ENCODE measurements at regions not wholly inside any gene's neighbourhood (a gene's known extent, or its start where the extent isn't known, plus 50 kb on each side); places are given as distances from the start of the nearest gene placed in this dataset.

DNA sequence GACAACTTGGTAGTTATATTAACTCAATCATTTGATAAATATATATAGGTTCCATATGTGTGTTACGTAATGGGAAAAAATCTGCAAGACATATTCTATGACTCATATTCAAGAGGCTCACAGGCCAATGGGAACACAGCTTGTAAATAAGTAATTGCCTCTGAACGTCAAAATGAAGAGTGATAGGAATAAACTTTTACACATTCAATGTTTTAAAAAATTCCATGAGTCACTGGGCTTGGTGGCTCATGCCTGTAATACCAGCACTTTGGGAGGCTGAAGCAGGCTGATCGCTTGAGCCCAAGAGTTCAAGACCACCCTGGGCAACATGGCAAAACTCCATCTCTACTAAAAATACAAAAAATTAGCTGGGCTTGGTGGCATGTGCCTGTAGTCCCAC, 209.4 kb upstream of the MCHR2 start (continued):
- TF ChIP-seq, protein P1, sequence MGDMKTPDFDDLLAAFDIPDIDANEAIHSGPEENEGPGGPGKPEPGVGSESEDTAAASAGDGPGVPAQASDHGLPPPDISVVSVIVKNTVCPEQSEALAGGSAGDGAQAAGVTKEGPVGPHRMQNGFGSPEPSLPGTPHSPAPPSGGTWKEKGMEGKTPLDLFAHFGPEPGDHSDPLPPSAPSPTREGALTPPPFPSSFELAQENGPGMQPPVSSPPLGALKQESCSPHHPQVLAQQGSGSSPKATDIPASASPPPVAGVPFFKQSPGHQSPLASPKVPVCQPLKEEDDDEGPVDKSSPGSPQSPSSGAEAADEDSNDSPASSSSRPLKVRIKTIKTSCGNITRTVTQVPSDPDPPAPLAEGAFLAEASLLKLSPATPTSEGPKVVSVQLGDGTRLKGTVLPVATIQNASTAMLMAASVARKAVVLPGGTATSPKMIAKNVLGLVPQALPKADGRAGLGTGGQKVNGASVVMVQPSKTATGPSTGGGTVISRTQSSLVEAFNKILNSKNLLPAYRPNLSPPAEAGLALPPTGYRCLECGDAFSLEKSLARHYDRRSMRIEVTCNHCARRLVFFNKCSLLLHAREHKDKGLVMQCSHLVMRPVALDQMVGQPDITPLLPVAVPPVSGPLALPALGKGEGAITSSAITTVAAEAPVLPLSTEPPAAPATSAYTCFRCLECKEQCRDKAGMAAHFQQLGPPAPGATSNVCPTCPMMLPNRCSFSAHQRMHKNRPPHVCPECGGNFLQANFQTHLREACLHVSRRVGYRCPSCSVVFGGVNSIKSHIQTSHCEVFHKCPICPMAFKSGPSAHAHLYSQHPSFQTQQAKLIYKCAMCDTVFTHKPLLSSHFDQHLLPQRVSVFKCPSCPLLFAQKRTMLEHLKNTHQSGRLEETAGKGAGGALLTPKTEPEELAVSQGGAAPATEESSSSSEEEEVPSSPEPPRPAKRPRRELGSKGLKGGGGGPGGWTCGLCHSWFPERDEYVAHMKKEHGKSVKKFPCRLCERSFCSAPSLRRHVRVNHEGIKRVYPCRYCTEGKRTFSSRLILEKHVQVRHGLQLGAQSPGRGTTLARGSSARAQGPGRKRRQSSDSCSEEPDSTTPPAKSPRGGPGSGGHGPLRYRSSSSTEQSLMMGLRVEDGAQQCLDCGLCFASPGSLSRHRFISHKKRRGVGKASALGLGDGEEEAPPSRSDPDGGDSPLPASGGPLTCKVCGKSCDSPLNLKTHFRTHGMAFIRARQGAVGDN (IDR thresholded peaks at IDR 0.05): no peak
- TF ChIP-seq MYC (IDR thresholded peaks at IDR 0.05; ENCODE audit: insufficient read depth, insufficient read length, insufficient replicate concordance, low read length, severe bottlenecking): no peak
- no peak for TF ChIP-seq SMAD1 (IDR thresholded peaks at IDR 0.05; ENCODE audit: low read depth, partially characterized antibody)
- TF ChIP-seq GATAD2B (conservative IDR thresholded peaks at IDR 0.05; ENCODE audit: low read depth): no peak
- no peak for TF ChIP-seq TBL1XR1 (IDR thresholded peaks at IDR 0.05; ENCODE audit: low read depth, low read length)

DNA sequence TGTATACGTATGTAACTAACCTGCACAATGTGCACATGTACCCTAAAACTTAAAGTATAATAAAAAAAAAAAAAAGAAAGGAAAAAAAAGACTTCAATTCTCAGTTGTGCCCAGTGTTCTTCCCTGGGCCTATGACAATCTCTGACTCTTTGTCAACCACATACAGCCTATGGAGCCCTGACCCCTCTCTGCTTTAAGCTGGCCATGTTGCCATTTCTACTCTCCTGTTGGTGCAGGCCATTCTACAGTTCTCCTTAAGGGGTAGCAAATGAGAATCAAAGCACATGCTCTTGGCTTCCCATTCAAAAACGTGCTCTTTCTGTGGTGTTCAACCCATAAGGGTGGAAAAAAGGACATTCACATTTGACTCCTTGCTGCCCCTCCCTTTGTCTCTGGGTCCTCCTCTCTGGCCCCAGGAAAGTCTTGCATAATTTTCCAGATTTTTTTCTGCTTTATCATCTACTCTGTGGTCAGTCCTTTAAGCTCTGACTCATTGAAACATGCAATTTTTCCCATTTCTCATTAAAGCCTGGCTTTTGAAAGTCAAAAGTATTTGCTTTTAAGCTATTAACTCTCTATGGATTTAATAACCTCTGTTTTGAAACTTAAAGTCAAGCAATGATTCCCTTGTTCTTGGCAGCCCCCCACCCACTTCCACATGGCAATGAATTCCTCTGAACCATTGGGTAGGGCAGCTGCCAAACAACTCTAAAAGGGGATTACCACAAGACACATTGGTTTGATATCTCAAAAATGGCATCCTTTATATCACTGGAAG, 208.6 kb upstream of the MCHR2 start:
- no peaks in the 10 kb centered on the region for H3K36me3 ChIP-seq (ENCODE audit: control insufficient read depth in 2 of 2, insufficient read depth in 2 of 2, low read length in 1 of 2)
- H3K9me3 ChIP-seq (replicated peaks; ENCODE audit: control insufficient read depth, insufficient read depth, low read length): no peaks in the 10 kb centered on the region
- H3K79me2 ChIP-seq (ENCODE audit: control insufficient read depth, insufficient read depth, low read length): no peaks in the 10 kb centered on the region
- no peak overlapping the region for H2AFZ ChIP-seq (ENCODE audit: control insufficient read depth, low read depth, low read length)
- CTCF ChIA-PET: no interaction called here
- no peak overlapping the region for H3K4me2 ChIP-seq (ENCODE audit: control insufficient read depth, insufficient read depth)
- H3K27me3 ChIP-seq (replicated peaks in 1 of 2; ENCODE audit: control insufficient read depth in 2 of 2, insufficient read depth in 2 of 2, low read length in 1 of 2): no peaks in the 10 kb centered on the region
- no peak for DNase-seq (ENCODE audit: low read depth, low spot score)
- no TSS peak for BruUV-seq (replicated peaks)
- H3K9ac ChIP-seq (ENCODE audit: control insufficient read depth, insufficient read depth, low read length): no peak overlapping the region
- H3K4me3 ChIP-seq: no peak overlapping the region
- FAIRE-seq: no peak
- SMC1A ChIA-PET (ENCODE audit: uncharacterized antibody, unreplicated experiment): no interaction called here
- no peak for ATAC-seq
- H3K27ac ChIP-seq (ENCODE audit: control insufficient read depth, insufficient read depth): no peak overlapping the region
- in situ Hi-C loops (cut with MboI) (no loop called here), intact Hi-C loops (cut with micrococcal nuclease; ENCODE audit: unreplicated experiment) (no loop called here)
- WGBS (ENCODE audit: insufficient coverage, insufficient replicate concordance, low lambda C conversion rate, missing lambda C conversion rate): 33% methylated on average over 2 of the region's 2 CpGs
- POLR2A ChIA-PET: no interaction called here
- RAD21 ChIA-PET (ENCODE audit: unreplicated experiment): no interaction called here
- no peaks in the 10 kb centered on the region for H3K4me1 ChIP-seq (ENCODE audit: control insufficient read depth, insufficient read depth, low read length)
- H4K20me1 ChIP-seq (ENCODE audit: control insufficient read depth, insufficient read depth): no peaks in the 10 kb centered on the region
- no peak for TF ChIP-seq NRF1 (conservative IDR thresholded peaks at IDR 0.05; ENCODE audit: low read depth, low read length)
- TF ChIP-seq CBX3 (IDR thresholded peaks at IDR 0.05; ENCODE audit: borderline replicate concordance, low read depth): no peak
- no peak for TF ChIP-seq PML (IDR thresholded peaks at IDR 0.05; ENCODE audit: low read length)
- no peak for TF ChIP-seq SUZ12 (IDR thresholded peaks at IDR 0.05; ENCODE audit: unreplicated experiment)
- no peak for TF ChIP-seq ATF7 (IDR thresholded peaks at IDR 0.05; ENCODE audit: low read depth)
- no peak for TF ChIP-seq SMAD1 (IDR thresholded peaks at IDR 0.05; ENCODE audit: low read depth, partially characterized antibody)
- no peak for TF ChIP-seq CHD4 (IDR thresholded peaks at IDR 0.05)
- TF ChIP-seq, protein P2, sequence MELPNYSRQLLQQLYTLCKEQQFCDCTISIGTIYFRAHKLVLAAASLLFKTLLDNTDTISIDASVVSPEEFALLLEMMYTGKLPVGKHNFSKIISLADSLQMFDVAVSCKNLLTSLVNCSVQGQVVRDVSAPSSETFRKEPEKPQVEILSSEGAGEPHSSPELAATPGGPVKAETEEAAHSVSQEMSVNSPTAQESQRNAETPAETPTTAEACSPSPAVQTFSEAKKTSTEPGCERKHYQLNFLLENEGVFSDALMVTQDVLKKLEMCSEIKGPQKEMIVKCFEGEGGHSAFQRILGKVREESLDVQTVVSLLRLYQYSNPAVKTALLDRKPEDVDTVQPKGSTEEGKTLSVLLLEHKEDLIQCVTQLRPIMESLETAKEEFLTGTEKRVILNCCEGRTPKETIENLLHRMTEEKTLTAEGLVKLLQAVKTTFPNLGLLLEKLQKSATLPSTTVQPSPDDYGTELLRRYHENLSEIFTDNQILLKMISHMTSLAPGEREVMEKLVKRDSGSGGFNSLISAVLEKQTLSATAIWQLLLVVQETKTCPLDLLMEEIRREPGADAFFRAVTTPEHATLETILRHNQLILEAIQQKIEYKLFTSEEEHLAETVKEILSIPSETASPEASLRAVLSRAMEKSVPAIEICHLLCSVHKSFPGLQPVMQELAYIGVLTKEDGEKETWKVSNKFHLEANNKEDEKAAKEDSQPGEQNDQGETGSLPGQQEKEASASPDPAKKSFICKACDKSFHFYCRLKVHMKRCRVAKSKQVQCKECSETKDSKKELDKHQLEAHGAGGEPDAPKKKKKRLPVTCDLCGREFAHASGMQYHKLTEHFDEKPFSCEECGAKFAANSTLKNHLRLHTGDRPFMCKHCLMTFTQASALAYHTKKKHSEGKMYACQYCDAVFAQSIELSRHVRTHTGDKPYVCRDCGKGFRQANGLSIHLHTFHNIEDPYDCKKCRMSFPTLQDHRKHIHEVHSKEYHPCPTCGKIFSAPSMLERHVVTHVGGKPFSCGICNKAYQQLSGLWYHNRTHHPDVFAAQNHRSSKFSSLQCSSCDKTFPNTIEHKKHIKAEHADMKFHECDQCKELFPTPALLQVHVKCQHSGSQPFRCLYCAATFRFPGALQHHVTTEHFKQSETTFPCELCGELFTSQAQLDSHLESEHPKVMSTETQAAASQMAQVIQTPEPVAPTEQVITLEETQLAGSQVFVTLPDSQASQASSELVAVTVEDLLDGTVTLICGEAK (IDR thresholded peaks at IDR 0.05; ENCODE audit: borderline replicate concordance): no peak
- TF ChIP-seq POLR2A (IDR thresholded peaks at IDR 0.05; ENCODE audit: low read depth, low read length): no peak
- TF ChIP-seq NFIC (IDR thresholded peaks at IDR 0.05; ENCODE audit: low read depth, low read length): no peak

All from GM12878 (cell line).